ENCODE measurements at regions not wholly inside any gene's neighbourhood (a gene's known extent, or its start where the extent isn't known, plus 50 kb on each side); places are given as distances from the start of the nearest gene placed in this dataset.

- DNase-seq (ENCODE audit: low read depth, low spot score) (no peak), FAIRE-seq (no peak)
- no peak overlapping the region for H3K9ac ChIP-seq (replicated peaks; ENCODE audit: extremely low read depth, insufficient read depth, low read length)
- no peaks in the 10 kb centered on the region for H3K4me1 ChIP-seq (ENCODE audit: control insufficient read depth, extremely low read depth, insufficient read depth, low read length)
- no peaks in the 10 kb centered on the region for H3K79me2 ChIP-seq (ENCODE audit: control insufficient read depth, insufficient read depth, low read length)
- H3K9me3 ChIP-seq (replicated peaks; ENCODE audit: control insufficient read depth, insufficient read depth, low read length): no peaks in the 10 kb centered on the region
- BruUV-seq (replicated peaks): no TSS peak
- dilution Hi-C loops (cut with MboI; ENCODE audit: extremely low pct_ligation_motif_present, low sequenced_read_pairs): no loop called here
- ChIA-PET POLR2A (no interaction called here), CTCF (no interaction called here)
- no peaks in the 10 kb centered on the region for H3K36me3 ChIP-seq (ENCODE audit: control insufficient read depth in 2 of 2, extremely low read depth in 1 of 2, insufficient read depth in 2 of 2, low read length in 2 of 2)
- H3K9me1 ChIP-seq (replicated peaks; ENCODE audit: control insufficient read depth, extremely low read depth, insufficient read depth, low read length): no peaks in the 10 kb centered on the region
- H3K4me3 ChIP-seq (replicated peaks in 1 of 3; ENCODE audit: insufficient read depth in 1 of 3, low read depth in 1 of 3, low read length in 3 of 3): no peak overlapping the region
- H3K27ac ChIP-seq (ENCODE audit: insufficient read depth, low read depth, low read length): no peak overlapping the region
- TF ChIP-seq MAX (IDR thresholded peaks at IDR 0.05; ENCODE audit: insufficient read depth, insufficient read length) (no peak), CTCF (IDR thresholded peaks at IDR 0.05; ENCODE audit: extremely low read depth in 1 of 2, insufficient read depth in 1 of 2, low read depth in 1 of 2, low read length in 2 of 2) (no peak), JUN (IDR thresholded peaks at IDR 0.05; ENCODE audit: borderline replicate concordance, insufficient read depth, insufficient read length, low read depth) (no peak), POLR2A (IDR thresholded peaks at IDR 0.05; ENCODE audit: low read depth, low read length) (no peak), GATA2 (IDR thresholded peaks at IDR 0.05; ENCODE audit: insufficient read depth, insufficient read length, low read depth, low read length) (no peak), EZH2 (IDR thresholded peaks at IDR 0.05; ENCODE audit: borderline replicate concordance, low read depth, low read length, severe bottlenecking) (no peak), MYC (IDR thresholded peaks at IDR 0.05; ENCODE audit: low read depth, low read length) (no peak)
- H4K20me1 ChIP-seq (replicated peaks; ENCODE audit: control insufficient read depth, extremely low read depth, insufficient read depth, low read length): no peaks in the 10 kb centered on the region
- H2AFZ ChIP-seq (ENCODE audit: low read depth, low read length): no peak overlapping the region
- peaks cover 20 to 37% of the 10 kb centered on the region in 2 experiments for H3K27me3 ChIP-seq (ENCODE audit: control insufficient read depth in 2 of 2, insufficient read depth in 2 of 2, low read length in 2 of 2)
- H3K4me2 ChIP-seq (ENCODE audit: insufficient read depth, low read length): no peak overlapping the region
- intact Hi-C loops (cut with micrococcal nuclease): no loop called here
Observed at GRCh38 chr4:112708772-112709171, 71.8 kb downstream of the LARP7 start.
